HCT116 (cell line): ENCODE measurements at regions not wholly inside any gene's neighbourhood (a gene's known extent, or its start where the extent isn't known, plus 50 kb on each side); places are given as distances from the start of the nearest gene placed in this dataset.

Source experiments
- ATAC-seq: fragments of 200-7000 bp; cut with Tn5 transposase; 2 replicates; pipeline ENCODE4 v1.9.1; 2020; ENCODE audit warnings: mild to moderate bottlenecking, moderate library complexity
- BruUV-seq: library from RNA; stranded (reverse); fragments of 400-500 nt; replicated peaks from 2 replicates; lab custom pipeline; 2021; lab: Mats Ljungman, UMichigan
- CTCF ChIA-PET: fragments of 300-600 bp; sonication (Branson Sonifier 250); formaldehyde crosslinking; loops from one replicate; lab custom pipeline; 2021; ENCODE audit warnings: antibody characterized with exemption; lab: Charles Lee
- POLR2A ChIA-PET: fragments of 300-600, 350-600 bp; sonication (Branson Sonifier 250); formaldehyde crosslinking; loops from one replicate; lab custom pipeline; 2021; ENCODE audit warnings: antibody characterized with exemption; lab: Charles Lee
- RAD21 ChIA-PET, 2 experiments: fragments of 300-600 bp; sonication (Branson Sonifier 250); formaldehyde crosslinking; loops; one replicate each; lab custom pipeline; 2023; ENCODE audit warnings: low total read pairs in 2 of 2; ENCODE audit not compliant: uncharacterized antibody in 2 of 2, unreplicated experiment in 2 of 2, low non-redundant PET in 1 of 2; lab: Charles Lee
- DNase-seq: peaks from one replicate; pipeline ENCODE4 v3.0.0-alpha.2; 2010; ENCODE audit warnings: low read depth, low spot score
- H2AFZ ChIP-seq: fragments of 200-600 bp; shearing (Covaris generic), sonication (generic); 2 replicates; pipeline ENCODE4 v1.6.1; 2017; ENCODE audit warnings: low read depth, mixed run types, mixed read lengths, antibody characterized with exemption, low read length; ENCODE audit not compliant: poor library complexity, severe bottlenecking
- H3K27ac ChIP-seq: 2 replicates; pipeline ENCODE4 v1.5.1; 2012; ENCODE audit warnings: low read depth, low read length
- H3K27me3 ChIP-seq: fragments of 200-600 bp; sonication (generic); 2 replicates; pipeline ENCODE4 v1.6.1; 2016; ENCODE audit warnings: mixed run types, low read length, mixed read lengths; ENCODE audit not compliant: insufficient read depth
- H3K36me3 ChIP-seq, 2 experiments: fragments of 200-500 bp in 1 of 2; fragments of 200-600 bp in 1 of 2; sonication (Bioruptor generic) in 1 of 2; sonication (generic) in 1 of 2; 2 replicates each; pipeline versions ENCODE4 v1.5.1 to v1.6.1; 2014 to 2016; ENCODE audit warnings: low read length in 2 of 2, inconsistent platforms in 1 of 2, mixed read lengths in 1 of 2, mixed run types in 1 of 2; ENCODE audit not compliant: insufficient read depth in 2 of 2, control insufficient read depth in 1 of 2
- H3K4me1 ChIP-seq, 2 experiments: fragments of 200-600 bp in 1 of 2; sonication (generic) in 1 of 2; 2 replicates each; pipeline versions ENCODE4 v1.5.1 to v1.6.1; 2012 to 2017; ENCODE audit warnings: low read length in 2 of 2, inconsistent platforms in 1 of 2, mild to moderate bottlenecking in 1 of 2, mixed read lengths in 1 of 2, mixed run types in 1 of 2, moderate library complexity in 1 of 2; ENCODE audit not compliant: insufficient read depth in 2 of 2, control insufficient read depth in 1 of 2
- H3K4me2 ChIP-seq: fragments of 200-600 bp; sonication (generic); 2 replicates; pipeline ENCODE4 v1.6.1; 2017; ENCODE audit warnings: mixed run types, low read length, mixed read lengths
- H3K4me3 ChIP-seq, 2 experiments: fragments of 200-600 bp in 1 of 2; sonication (generic) in 1 of 2; replicated peaks in 1 of 2; 2 replicates each; pipeline ENCODE4 v1.5.1; 2011 to 2016; ENCODE audit warnings: low read length in 2 of 2, control low read depth in 1 of 2, low read depth in 1 of 2, mild to moderate bottlenecking in 1 of 2, mixed read lengths in 1 of 2, mixed run types in 1 of 2
- H3K79me2 ChIP-seq: fragments of 200-600 bp; sonication (generic); 2 replicates; pipeline ENCODE4 v1.6.1; 2017; ENCODE audit warnings: mild to moderate bottlenecking, mixed run types, low read length, moderate library complexity, mixed read lengths; ENCODE audit not compliant: insufficient read depth
- H3K9ac ChIP-seq: fragments of 200-600 bp; sonication (generic); 2 replicates; pipeline ENCODE4 v1.6.1; 2016; ENCODE audit warnings: low read length, mixed read lengths
- H3K9me2 ChIP-seq: fragments of 200-600 bp; sonication (generic), shearing (Covaris generic); 2 replicates; pipeline ENCODE4 v1.6.1; 2017; ENCODE audit warnings: mixed run types, mild to moderate bottlenecking, moderate library complexity; ENCODE audit not compliant: insufficient read depth
- H3K9me3 ChIP-seq, 2 experiments: fragments of 200-500 bp in 1 of 2; fragments of 200-600 bp in 1 of 2; sonication (Bioruptor generic) in 1 of 2; sonication (generic) in 1 of 2; 2 replicates each; pipeline ENCODE4 v1.6.1; 2014 to 2017; ENCODE audit warnings: low read length in 2 of 2, mixed read lengths in 2 of 2, inconsistent platforms in 1 of 2, low read depth in 1 of 2, mild to moderate bottlenecking in 1 of 2, mixed run types in 1 of 2, moderate library complexity in 1 of 2; ENCODE audit not compliant: control insufficient read depth in 1 of 2, insufficient read depth in 1 of 2
- H4K20me1 ChIP-seq: fragments of 200-600 bp; sonication (generic), shearing (Covaris generic); 2 replicates; pipeline ENCODE4 v1.6.1; 2017; ENCODE audit warnings: mixed run types, mild to moderate bottlenecking, moderate library complexity; ENCODE audit not compliant: insufficient read depth
- CBX3 ChIP-seq: IDR thresholded peaks from 2 replicates; pipeline ENCODE4 v1.6.1; 2012; ENCODE audit warnings: low read depth
- CTCF ChIP-seq, 3 experiments: fragments of 200-600 bp in 1 of 3; sonication (generic) in 1 of 3; IDR thresholded peaks in 2 of 3; conservative IDR thresholded peaks in 1 of 3; 2 replicates each; pipeline ENCODE4 v1.5.1; 2012 to 2017; ENCODE audit warnings: low read depth in 2 of 3, low read length in 2 of 3, antibody characterized with exemption in 1 of 3, borderline replicate concordance in 1 of 3, control low read depth in 1 of 3, mild to moderate bottlenecking in 1 of 3, mixed read lengths in 1 of 3, mixed run types in 1 of 3, moderate library complexity in 1 of 3; ENCODE audit not compliant: insufficient read depth in 1 of 3
- EGR1 ChIP-seq: IDR thresholded peaks from 2 replicates; pipeline ENCODE4 v1.6.1; 2012; ENCODE audit warnings: low read depth
- EZH2phosphoT487 ChIP-seq: fragments of 200-600 bp; IDR thresholded peaks from 2 replicates; pipeline ENCODE4 v1.6.1; 2018; ENCODE audit warnings: antibody characterized with exemption, borderline replicate concordance
- FOSL1 ChIP-seq: IDR thresholded peaks from 2 replicates; pipeline ENCODE4 v1.6.1; 2012; ENCODE audit warnings: low read depth
- MAX ChIP-seq: IDR thresholded peaks from 2 replicates; pipeline ENCODE4 v1.6.1; 2012
- POLR2A ChIP-seq: IDR thresholded peaks from 2 replicates; pipeline ENCODE4 v1.7.0; 2011; ENCODE audit warnings: borderline replicate concordance; ENCODE audit not compliant: insufficient read depth, insufficient read length; ENCODE audit errors: extremely low read depth
- POLR2AphosphoS5 ChIP-seq: IDR thresholded peaks from 2 replicates; pipeline ENCODE4 v1.6.1; 2011; ENCODE audit warnings: mild to moderate bottlenecking, low read depth, low read length, moderate library complexity
- RAD21 ChIP-seq: IDR thresholded peaks from 2 replicates; pipeline ENCODE4 v1.6.1; 2012; ENCODE audit warnings: low read depth, mild to moderate bottlenecking
- SIN3A ChIP-seq: IDR thresholded peaks from 2 replicates; pipeline ENCODE4 v1.6.1; 2012; ENCODE audit warnings: low read depth
- SRF ChIP-seq: IDR thresholded peaks from 2 replicates; pipeline ENCODE4 v1.6.1; 2012; ENCODE audit warnings: low read depth
- YY1 ChIP-seq: IDR thresholded peaks from 2 replicates; pipeline ENCODE4 v1.6.1; 2011; ENCODE audit warnings: low read length, low read depth, moderate library complexity, mild to moderate bottlenecking; ENCODE audit not compliant: insufficient replicate concordance; ENCODE audit errors: extremely low read depth
- ZBTB33 ChIP-seq: IDR thresholded peaks from 2 replicates; pipeline ENCODE4 v1.6.1; 2011; ENCODE audit warnings: mild to moderate bottlenecking, low read length, moderate library complexity; ENCODE audit not compliant: insufficient replicate concordance; ENCODE audit errors: extremely low read depth
- ZFX ChIP-seq: fragments of 450-650 bp; IDR thresholded peaks from 2 replicates; pipeline ENCODE4 v1.6.1; 2017
- intact Hi-C: fragments of 100-400 bp; cut with micrococcal nuclease; formaldehyde crosslinking; loops from 2 replicates; pipeline ENCODE4 v1.10.0; 2022

GRCh38 chr2:201538025-201538424, 86.5 kb downstream of the STRADB start:
- no peak for ATAC-seq
- no TSS peak for BruUV-seq
- H3K9me3 ChIP-seq = no peaks in the 10 kb centered on the region; a peak in 1 of 4 replicates
- ChIA-PET POLR2A (no interaction called here), RAD21 (no interaction called here), CTCF (no interaction called here)
- H3K4me1 ChIP-seq = peaks cover 0 to 6% of the 10 kb centered on the region in 2 experiments; a peak in 3 of 4 replicates
- H3K4me3 ChIP-seq = no peak overlapping the region
- H2AFZ ChIP-seq = no peak overlapping the region
- no peaks in the 10 kb centered on the region for H3K9me2 ChIP-seq
- no peak overlapping the region for H3K9ac ChIP-seq
- DNase-seq = no peak
- no peak overlapping the region for H3K27ac ChIP-seq
- intact Hi-C loops = no loop called here
- H3K27me3 ChIP-seq = no peaks in the 10 kb centered on the region
- no peak overlapping the region for H3K4me2 ChIP-seq
- TF ChIP-seq FOSL1 (no peak), ZBTB33 (no peak), SRF (no peak), ZFX (no peak), EGR1 (no peak)
- no peaks in the 10 kb centered on the region for H4K20me1 ChIP-seq
- H3K79me2 ChIP-seq = no peaks in the 10 kb centered on the region
- H3K36me3 ChIP-seq = no peaks in the 10 kb centered on the region

GRCh38 chr2:201536754-201537153, 85.2 kb downstream of the STRADB start:
- no peaks in the 10 kb centered on the region for H3K27me3 ChIP-seq
- no peak overlapping the region for H3K27ac ChIP-seq
- no peaks in the 10 kb centered on the region for H3K9me2 ChIP-seq
- no peak overlapping the region for H3K9ac ChIP-seq
- H3K4me2 ChIP-seq = no peak overlapping the region
- POLR2A ChIA-PET = no interaction called here
- no peak for DNase-seq
- BruUV-seq = no TSS peak
- H3K4me1 ChIP-seq = peaks cover 0 to 18% of the 10 kb centered on the region in 2 experiments; a peak in 3 of 4 replicates
- no peak overlapping the region for H3K4me3 ChIP-seq
- H4K20me1 ChIP-seq = no peaks in the 10 kb centered on the region
- H3K9me3 ChIP-seq = no peaks in the 10 kb centered on the region; a peak in 1 of 4 replicates
- H3K36me3 ChIP-seq = no peaks in the 10 kb centered on the region
- H2AFZ ChIP-seq = no peak overlapping the region
- H3K79me2 ChIP-seq = no peaks in the 10 kb centered on the region
- no peak for ATAC-seq
- CTCF ChIA-PET = no interaction called here
- intact Hi-C loops = no loop called here
- RAD21 ChIA-PET = no interaction called here
- TF ChIP-seq CBX3 (no peak), EZH2phosphoT487 (no peak), MAX (no peak), RAD21 (no peak), SRF (no peak), YY1 (no peak), FOSL1 (no peak), POLR2A (no peak), CTCF (IDR thresholded peaks at IDR 0.05 in 2 of 3, conservative IDR thresholded peaks at IDR 0.05 in 1 of 3; ENCODE audit: borderline replicate concordance in 1 of 3, insufficient read depth in 1 of 3, low read depth in 2 of 3, low read length in 2 of 3) (no peak), POLR2AphosphoS5 (no peak), SIN3A (no peak)
